ENCODE measurements at regions not wholly inside any gene's neighbourhood (a gene's known extent, or its start where the extent isn't known, plus 50 kb on each side); places are given as distances from the start of the nearest gene placed in this dataset.

- H3K4me3 ChIP-seq: no peak overlapping the region
- DNase-seq: peak in 1 of 5 donors; percentile 24
- 89 to 91% (median 89%) methylated on average over 21 to 22 of the region's 22 CpGs for WGBS, 3 donors
- H3K4me1 ChIP-seq (ENCODE audit: insufficient read depth): no peaks in the 10 kb centered on the region
- H3K36me3 ChIP-seq: no peaks in the 10 kb centered on the region
- H3K27me3 ChIP-seq: no peaks in the 10 kb centered on the region
- TF ChIP-seq CTCF (IDR thresholded peaks at IDR 0.05) (no peak), POLR2A (IDR thresholded peaks at IDR 0.05) (no peak), EP300 (IDR thresholded peaks at IDR 0.05) (no peak)
- H3K27ac ChIP-seq: no peak overlapping the region
- H3K9me3 ChIP-seq: no peaks in the 10 kb centered on the region
- intact Hi-C loops (cut with DNase I): no loop called here
Observed at GRCh38 chr22:48711669-48712068, 1116.0 kb downstream of the BRD1 start.

GRCh38 chr22:48711031-48711431, 1116.6 kb downstream of the BRD1 start:
- intact Hi-C loops (cut with DNase I): no loop called here
- DNase-seq: no peak
- WGBS, 3 donors: 86 to 87% (median 87%) methylated on average over 11 of the region's 11 CpGs
- no peak overlapping the region for H3K27ac ChIP-seq
- H3K36me3 ChIP-seq: no peaks in the 10 kb centered on the region
- H3K4me3 ChIP-seq: no peak overlapping the region
- no peaks in the 10 kb centered on the region for H3K9me3 ChIP-seq
- H3K4me1 ChIP-seq (ENCODE audit: insufficient read depth): no peaks in the 10 kb centered on the region
- no peaks in the 10 kb centered on the region for H3K27me3 ChIP-seq
- no peak for TF ChIP-seq CTCF (IDR thresholded peaks at IDR 0.05)
- no peak for TF ChIP-seq POLR2A (IDR thresholded peaks at IDR 0.05)
- no peak for TF ChIP-seq EP300 (IDR thresholded peaks at IDR 0.05)

GRCh38 chr22:48710410-48710809, 1117.3 kb downstream of the BRD1 start:
- H3K36me3 ChIP-seq: no peaks in the 10 kb centered on the region
- TF ChIP-seq POLR2A (IDR thresholded peaks at IDR 0.05) (no peak), EP300 (IDR thresholded peaks at IDR 0.05) (no peak), CTCF (IDR thresholded peaks at IDR 0.05) (no peak)
- 83 to 85% (median 85%) methylated on average over 11 of the region's 11 CpGs for WGBS, 3 donors
- H3K4me3 ChIP-seq: no peak overlapping the region
- peak in 1 of 5 donors; percentile 10 for DNase-seq
- H3K27me3 ChIP-seq: no peaks in the 10 kb centered on the region
- H3K27ac ChIP-seq: no peak overlapping the region
- no peaks in the 10 kb centered on the region for H3K4me1 ChIP-seq (ENCODE audit: insufficient read depth)
- H3K9me3 ChIP-seq: no peaks in the 10 kb centered on the region
- intact Hi-C loops (cut with DNase I): no loop called here

- no peaks in the 10 kb centered on the region for H3K36me3 ChIP-seq
- intact Hi-C loops (cut with DNase I): no loop called here
- WGBS, 3 donors: 82 to 86% (median 83%) methylated on average over 8 of the region's 8 CpGs
- H3K4me3 ChIP-seq: no peak overlapping the region
- no peak overlapping the region for H3K27ac ChIP-seq
- no peaks in the 10 kb centered on the region for H3K27me3 ChIP-seq
- no peak for TF ChIP-seq CTCF (IDR thresholded peaks at IDR 0.05)
- no peak for TF ChIP-seq EP300 (IDR thresholded peaks at IDR 0.05)
- no peak for TF ChIP-seq POLR2A (IDR thresholded peaks at IDR 0.05)
- no peak for DNase-seq
- H3K4me1 ChIP-seq (ENCODE audit: insufficient read depth): no peaks in the 10 kb centered on the region
- H3K9me3 ChIP-seq: no peaks in the 10 kb centered on the region
Observed at GRCh38 chr22:48709976-48710375, 1117.7 kb downstream of the BRD1 start.

GRCh38 chr22:48709453-48709852, 1118.2 kb downstream of the BRD1 start:
- intact Hi-C loops (cut with DNase I): no loop called here
- WGBS, 3 donors: 87 to 90% (median 89%) methylated on average over 13 of the region's 13 CpGs
- no peak overlapping the region for H3K27ac ChIP-seq

More at GRCh38 chr22:48709453-48709852, 1118.2 kb downstream of the BRD1 start:
- TF ChIP-seq EP300 (IDR thresholded peaks at IDR 0.05): no peak
- TF ChIP-seq POLR2A (IDR thresholded peaks at IDR 0.05): no peak
- no peak for TF ChIP-seq CTCF (IDR thresholded peaks at IDR 0.05)
- Histone ChIP-seq H3K36me3 (no peaks in the 10 kb centered on the region), H3K4me1 (ENCODE audit: insufficient read depth) (no peaks in the 10 kb centered on the region), H3K4me3 (no peak overlapping the region), H3K9me3 (no peaks in the 10 kb centered on the region), H3K27me3 (no peaks in the 10 kb centered on the region)
- DNase-seq: peak in 1 of 5 donors; percentile 14
